ENCODE measurements at regions not wholly inside any gene's neighbourhood (a gene's known extent, or its start where the extent isn't known, plus 50 kb on each side); places are given as distances from the start of the nearest gene placed in this dataset.

DNA sequence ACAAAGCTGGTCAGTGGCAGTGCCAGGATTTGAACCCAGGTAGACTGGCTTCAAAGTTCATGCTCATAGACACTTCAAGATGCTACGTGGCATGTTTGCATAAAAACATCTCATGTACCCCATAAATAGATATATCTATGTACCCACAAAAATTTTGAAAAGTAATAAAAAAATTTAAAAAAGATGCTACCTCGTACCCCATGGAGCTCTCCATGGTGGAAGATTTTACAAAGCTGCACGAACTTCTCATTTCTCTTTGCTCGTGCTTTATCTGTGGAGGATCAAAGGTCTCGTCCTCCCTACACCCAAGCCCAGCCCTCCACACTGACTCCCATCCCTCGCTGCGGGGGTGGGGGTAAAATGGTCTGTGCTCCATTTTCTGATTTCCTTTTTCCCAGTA, 135.5 kb downstream of the HAPSTR1 start:
- 0% methylated on average over 7 of the region's 7 CpGs for WGBS (ENCODE audit: insufficient coverage, low coverage, missing lambda C conversion rate)
- Histone ChIP-seq H3K4me3 (no peak overlapping the region), H3K79me2 (ENCODE audit: control insufficient read depth, insufficient read depth, low read length) (no peaks in the 10 kb centered on the region), H3K36me3 (ENCODE audit: control insufficient read depth, insufficient read depth, low read length) (no peaks in the 10 kb centered on the region), H2AFZ (ENCODE audit: low read depth, low read length) (no peak overlapping the region), H3K9me3 (replicated peaks; ENCODE audit: control insufficient read depth, insufficient read depth, low read depth, low read length) (no peaks in the 10 kb centered on the region), H3K9ac (ENCODE audit: insufficient read depth in 1 of 2, low read depth in 2 of 2, low read length in 2 of 2) (no peak overlapping the region), H3K9me1 (ENCODE audit: control insufficient read depth, insufficient read depth, low read length) (no peaks in the 10 kb centered on the region), H3K4me1 (replicated peaks in 1 of 2; ENCODE audit: control insufficient read depth in 2 of 2, insufficient read depth in 2 of 2, low read length in 2 of 2) (no peaks in the 10 kb centered on the region), H4K20me1 (replicated peaks; ENCODE audit: control insufficient read depth, insufficient read depth, low read length) (no peaks in the 10 kb centered on the region), H3K27ac (ENCODE audit: extremely low read depth, low read depth, low read length) (no peak overlapping the region), H3K4me2 (ENCODE audit: insufficient read depth, low read length) (no peak overlapping the region), H3K27me3 (ENCODE audit: control insufficient read depth in 2 of 2, insufficient read depth in 2 of 2, low read length in 2 of 2) (peaks cover 5% of the 10 kb centered on the region in 2 experiments; a peak in 3 of 5 replicates)
- no peak for DNase-seq (ENCODE audit: extremely low read depth in 1 of 4, low spot score in 3 of 4)
- intact Hi-C loops (cut with micrococcal nuclease) = loop anchor here (5.0 kb wide), 1 partner anchor 65 kb away; no protein-coding TSS in a partner anchor
- ChIA-PET CTCF (ENCODE audit: low intra/inter-chr PET ratio) (no interaction called here), POLR2A (interaction anchor here (0.7 to 1.4 kb wide), 2 partner anchors 9 to 279 kb away, joined by 3 to 4 read pairs; no protein-coding TSS in a partner anchor)
- no TSS peak for BruUV-seq (replicated peaks)
- TF ChIP-seq, protein P1, sequence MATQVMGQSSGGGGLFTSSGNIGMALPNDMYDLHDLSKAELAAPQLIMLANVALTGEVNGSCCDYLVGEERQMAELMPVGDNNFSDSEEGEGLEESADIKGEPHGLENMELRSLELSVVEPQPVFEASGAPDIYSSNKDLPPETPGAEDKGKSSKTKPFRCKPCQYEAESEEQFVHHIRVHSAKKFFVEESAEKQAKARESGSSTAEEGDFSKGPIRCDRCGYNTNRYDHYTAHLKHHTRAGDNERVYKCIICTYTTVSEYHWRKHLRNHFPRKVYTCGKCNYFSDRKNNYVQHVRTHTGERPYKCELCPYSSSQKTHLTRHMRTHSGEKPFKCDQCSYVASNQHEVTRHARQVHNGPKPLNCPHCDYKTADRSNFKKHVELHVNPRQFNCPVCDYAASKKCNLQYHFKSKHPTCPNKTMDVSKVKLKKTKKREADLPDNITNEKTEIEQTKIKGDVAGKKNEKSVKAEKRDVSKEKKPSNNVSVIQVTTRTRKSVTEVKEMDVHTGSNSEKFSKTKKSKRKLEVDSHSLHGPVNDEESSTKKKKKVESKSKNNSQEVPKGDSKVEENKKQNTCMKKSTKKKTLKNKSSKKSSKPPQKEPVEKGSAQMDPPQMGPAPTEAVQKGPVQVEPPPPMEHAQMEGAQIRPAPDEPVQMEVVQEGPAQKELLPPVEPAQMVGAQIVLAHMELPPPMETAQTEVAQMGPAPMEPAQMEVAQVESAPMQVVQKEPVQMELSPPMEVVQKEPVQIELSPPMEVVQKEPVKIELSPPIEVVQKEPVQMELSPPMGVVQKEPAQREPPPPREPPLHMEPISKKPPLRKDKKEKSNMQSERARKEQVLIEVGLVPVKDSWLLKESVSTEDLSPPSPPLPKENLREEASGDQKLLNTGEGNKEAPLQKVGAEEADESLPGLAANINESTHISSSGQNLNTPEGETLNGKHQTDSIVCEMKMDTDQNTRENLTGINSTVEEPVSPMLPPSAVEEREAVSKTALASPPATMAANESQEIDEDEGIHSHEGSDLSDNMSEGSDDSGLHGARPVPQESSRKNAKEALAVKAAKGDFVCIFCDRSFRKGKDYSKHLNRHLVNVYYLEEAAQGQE (IDR thresholded peaks at IDR 0.05; ENCODE audit: borderline replicate concordance) = peak; percentile 33; the same call in 1 of the 2 replicates
- TF ChIP-seq, protein P1 (CRISPR knock-in tag; IDR thresholded peaks at IDR 0.05; ENCODE audit: low read depth) = no peak
- TF ChIP-seq HNRNPK (IDR thresholded peaks at IDR 0.05; ENCODE audit: low read depth, low read length, poor library complexity, severe bottlenecking) = no peak
- no peak for ATAC-seq
- FAIRE-seq = no peak
- in situ Hi-C loops (cut with MboI) = no loop called here
